DOHH2 (cell line): ENCODE measurements at regions not wholly inside any gene's neighbourhood (a gene's known extent, or its start where the extent isn't known, plus 50 kb on each side); places are given as distances from the start of the nearest gene placed in this dataset.
"Not testable (repeated sequence)": the region's sequence is repeated elsewhere in the genome, so short reads cannot be mapped to it uniquely, and the experiment has no call there.

ENCODE experiments used
- H3F3A ChIP-seq: fragments of 200-600 bp; sonication (generic), shearing (Covaris generic); 2 replicates; pipeline ENCODE4 v1.6.0; 2016; ENCODE audit warnings: antibody characterized with exemption, mild to moderate bottlenecking; ENCODE audit not compliant: control insufficient read depth, insufficient read depth
- H3K27ac ChIP-seq: fragments of 200-600 bp; sonication (generic); 2 replicates; pipeline ENCODE4 v1.5.1; 2014; ENCODE audit warnings: low read depth, mild to moderate bottlenecking, low read length, moderate library complexity
- H3K27me3 ChIP-seq: fragments of 200-600 bp; sonication (generic); 2 replicates; pipeline ENCODE4 v1.6.1; 2014; ENCODE audit warnings: mild to moderate bottlenecking, low read length, mixed read lengths; ENCODE audit not compliant: control insufficient read depth
- H3K36me3 ChIP-seq: fragments of 200-600 bp; sonication (generic); 2 replicates; pipeline ENCODE4 v1.6.1; 2014; ENCODE audit warnings: mild to moderate bottlenecking, low read length, moderate library complexity, mixed read lengths; ENCODE audit not compliant: control insufficient read depth
- H3K4me1 ChIP-seq: fragments of 200-600 bp; sonication (generic); 2 replicates; pipeline ENCODE4 v1.6.1; 2014; ENCODE audit warnings: mild to moderate bottlenecking, low read length, mixed read lengths; ENCODE audit not compliant: control insufficient read depth
- H3K4me2 ChIP-seq: fragments of 200-600 bp; sonication (generic); 2 replicates; pipeline ENCODE4 v1.6.0; 2014; ENCODE audit warnings: mild to moderate bottlenecking, low read length, moderate library complexity
- H3K4me3 ChIP-seq: fragments of 200-600 bp; sonication (generic); 2 replicates; pipeline ENCODE4 v1.5.1; 2014; ENCODE audit warnings: mild to moderate bottlenecking, low read length, mixed read lengths
- H3K79me2 ChIP-seq: fragments of 200-600 bp; sonication (generic); 2 replicates; pipeline ENCODE4 v1.6.1; 2014; ENCODE audit warnings: mild to moderate bottlenecking, low read length, mixed read lengths; ENCODE audit not compliant: control insufficient read depth
- H3K9me2 ChIP-seq: fragments of 200-600 bp; sonication (generic); replicated peaks from 2 replicates; pipeline ENCODE4 v1.6.1; 2014; ENCODE audit warnings: mild to moderate bottlenecking, low read length, mixed read lengths; ENCODE audit not compliant: control insufficient read depth
- H3K9me3 ChIP-seq: fragments of 200-600 bp; sonication (generic); 2 replicates; pipeline ENCODE4 v1.6.1; 2014; ENCODE audit warnings: antibody characterized with exemption, low read length, mixed read lengths; ENCODE audit not compliant: control insufficient read depth, insufficient read depth
- H4K20me1 ChIP-seq: fragments of 200-600 bp; sonication (generic); 2 replicates; pipeline ENCODE4 v1.6.0; 2014; ENCODE audit warnings: low read depth, mild to moderate bottlenecking, antibody characterized with exemption, low read length, moderate library complexity; ENCODE audit not compliant: control insufficient read depth, insufficient read depth
- CTCF ChIP-seq: fragments of 200-600 bp; sonication (generic); IDR thresholded peaks from one replicate; pipeline ENCODE4 v1.5.1; 2014; ENCODE audit warnings: antibody characterized with exemption, mild to moderate bottlenecking, low read depth, low read length; ENCODE audit not compliant: poor library complexity, severe bottlenecking
- EZH2phosphoT487 ChIP-seq: fragments of 200-600 bp; sonication (generic); IDR thresholded peaks from 2 replicates; pipeline ENCODE4 v1.6.1; 2017; ENCODE audit warnings: borderline replicate concordance, mild to moderate bottlenecking, antibody characterized with exemption, low read length, moderate library complexity, mixed read lengths

GRCh38 chr13:73303851-73304250, 245.0 kb downstream of the KLF5 start:
- H3K27me3 ChIP-seq, result no peaks in the 10 kb centered on the region
- no peaks in the 10 kb centered on the region for H3K79me2 ChIP-seq
- H3K4me1 ChIP-seq, result no peaks in the 10 kb centered on the region
- H3K9me3 ChIP-seq, result peaks cover 2% of the 10 kb centered on the region
- H3K9me2 ChIP-seq, result no peaks in the 10 kb centered on the region
- no peak for TF ChIP-seq CTCF
- TF ChIP-seq EZH2phosphoT487, result no peak
- no peaks in the 10 kb centered on the region for H3K36me3 ChIP-seq
- no peaks in the 10 kb centered on the region for H3F3A ChIP-seq
- no peak overlapping the region for H3K4me3 ChIP-seq
- no peak overlapping the region for H3K4me2 ChIP-seq
- no peaks in the 10 kb centered on the region for H4K20me1 ChIP-seq
- no peak overlapping the region for H3K27ac ChIP-seq

GRCh38 chr13:73301622-73302021, 242.8 kb downstream of the KLF5 start:
- not testable (repeated sequence) for H3K4me1 ChIP-seq, H3K27me3 ChIP-seq, H3F3A ChIP-seq, H4K20me1 ChIP-seq, H3K79me2 ChIP-seq, H3K9me3 ChIP-seq, H3K4me2 ChIP-seq, H3K36me3 ChIP-seq, H3K4me3 ChIP-seq, H3K9me2 ChIP-seq, H3K27ac ChIP-seq

- Histone ChIP-seq H3K4me2 (no peak overlapping the region), H3K79me2 (no peaks in the 10 kb centered on the region), H3K27me3 (no peaks in the 10 kb centered on the region), H3K36me3 (no peaks in the 10 kb centered on the region), H3K9me3 (no peaks in the 10 kb centered on the region), H3K4me3 (no peak overlapping the region), H4K20me1 (no peaks in the 10 kb centered on the region), H3K9me2 (no peaks in the 10 kb centered on the region), H3F3A (no peaks in the 10 kb centered on the region), H3K4me1 (no peaks in the 10 kb centered on the region), H3K27ac (no peak overlapping the region)
- no peak for TF ChIP-seq CTCF
These were observed 242.1 kb downstream of the KLF5 start for GRCh38 chr13:73300718-73301425.

- no peaks in the 10 kb centered on the region for H3K9me2 ChIP-seq
- H3F3A ChIP-seq, result no peaks in the 10 kb centered on the region
- no peaks in the 10 kb centered on the region for H3K4me1 ChIP-seq
- no peaks in the 10 kb centered on the region for H3K36me3 ChIP-seq
- no peak overlapping the region for H3K27ac ChIP-seq
- no peaks in the 10 kb centered on the region for H4K20me1 ChIP-seq
- no peak overlapping the region for H3K4me2 ChIP-seq
- H3K27me3 ChIP-seq, result no peaks in the 10 kb centered on the region
- TF ChIP-seq EZH2phosphoT487 (no peak), CTCF (no peak)
- no peaks in the 10 kb centered on the region for H3K9me3 ChIP-seq
- H3K4me3 ChIP-seq, result no peak overlapping the region
- H3K79me2 ChIP-seq, result no peaks in the 10 kb centered on the region
These were observed 241.0 kb downstream of the KLF5 start for GRCh38 chr13:73299787-73300186.
